ENCODE measurements at regions not wholly inside any gene's neighbourhood (a gene's known extent, or its start where the extent isn't known, plus 50 kb on each side); places are given as distances from the start of the nearest gene placed in this dataset.

GRCh38 chr7:41588341-41588740 is 114.5 kb downstream of the INHBA start:
- no peaks in the 10 kb centered on the region for H3K9me3 ChIP-seq (ENCODE audit: insufficient read depth, low read length)
- no peaks in the 10 kb centered on the region for H3K36me3 ChIP-seq (replicated peaks; ENCODE audit: low read depth, low read length)
- no peaks in the 10 kb centered on the region for H3K27me3 ChIP-seq (ENCODE audit: low read depth, low read length)
- H3K79me2 ChIP-seq (ENCODE audit: low read length), result no peaks in the 10 kb centered on the region
- H3K9ac ChIP-seq (ENCODE audit: low read length), result no peak overlapping the region
- H3K4me2 ChIP-seq (ENCODE audit: low read length), result no peak overlapping the region
- H3K27ac ChIP-seq (ENCODE audit: low read length), result no peak overlapping the region
- no peak overlapping the region for H3K4me3 ChIP-seq (ENCODE audit: low read length)
- H4K20me1 ChIP-seq (ENCODE audit: insufficient read depth, low read length), result no peaks in the 10 kb centered on the region
- H3K4me1 ChIP-seq (ENCODE audit: low read length), result no peaks in the 10 kb centered on the region
- H2AFZ ChIP-seq (ENCODE audit: low read depth, low read length), result no peak overlapping the region
- TF ChIP-seq CTCF (IDR thresholded peaks at IDR 0.05; ENCODE audit: low read depth, low read length) (no peak), EZH2phosphoT487 (IDR thresholded peaks at IDR 0.05; ENCODE audit: low read depth) (no peak)

DNA sequence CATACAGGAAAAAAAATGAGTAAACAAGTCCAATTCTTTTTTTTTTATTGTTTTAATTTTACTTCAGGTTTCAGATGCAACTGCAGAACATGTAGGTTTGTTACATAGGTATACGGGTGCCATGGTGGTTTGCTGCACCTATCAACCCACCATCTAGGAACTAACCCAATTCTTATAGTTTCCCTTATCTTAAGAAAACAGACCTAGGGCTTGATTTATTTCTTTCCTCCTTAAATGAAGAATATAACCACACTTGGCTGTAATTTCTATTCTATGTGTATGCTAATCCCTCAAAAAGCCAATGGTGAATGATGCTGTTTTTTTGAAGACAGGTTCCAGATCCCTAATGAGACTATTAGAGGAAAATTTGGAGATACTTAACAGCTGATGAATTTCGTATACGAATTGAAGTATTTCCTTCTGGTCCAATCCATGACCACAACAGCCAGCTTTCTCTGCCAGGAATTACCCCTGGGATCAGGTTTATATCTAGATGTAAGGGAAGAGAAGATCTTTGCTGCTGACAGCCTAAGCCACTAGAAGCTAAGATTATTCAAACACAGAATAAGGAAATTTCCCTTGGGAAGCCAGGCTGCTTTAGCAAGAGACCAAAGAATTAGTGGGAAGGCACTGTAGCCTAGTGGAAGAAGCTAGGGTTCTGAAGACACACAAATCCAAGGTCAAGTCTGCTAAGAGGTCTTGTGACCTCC is 115.8 kb downstream of the INHBA start:
- H3K79me2 ChIP-seq (ENCODE audit: low read length), result no peaks in the 10 kb centered on the region
- no peaks in the 10 kb centered on the region for H3K27me3 ChIP-seq (ENCODE audit: low read depth, low read length)
- TF ChIP-seq EZH2phosphoT487 (IDR thresholded peaks at IDR 0.05; ENCODE audit: low read depth), result no peak
- H3K4me1 ChIP-seq (ENCODE audit: low read length), result no peaks in the 10 kb centered on the region
- no peak overlapping the region for H3K4me3 ChIP-seq (ENCODE audit: low read length)
- H3K9me3 ChIP-seq (ENCODE audit: insufficient read depth, low read length), result no peaks in the 10 kb centered on the region
- H3K27ac ChIP-seq (ENCODE audit: low read length), result no peak overlapping the region
- H4K20me1 ChIP-seq (ENCODE audit: insufficient read depth, low read length), result no peaks in the 10 kb centered on the region
- H3K36me3 ChIP-seq (replicated peaks; ENCODE audit: low read depth, low read length), result no peaks in the 10 kb centered on the region
- H3K4me2 ChIP-seq (ENCODE audit: low read length), result no peak overlapping the region
- H2AFZ ChIP-seq (ENCODE audit: low read depth, low read length), result no peak overlapping the region
- H3K9ac ChIP-seq (ENCODE audit: low read length), result no peak overlapping the region

DNA sequence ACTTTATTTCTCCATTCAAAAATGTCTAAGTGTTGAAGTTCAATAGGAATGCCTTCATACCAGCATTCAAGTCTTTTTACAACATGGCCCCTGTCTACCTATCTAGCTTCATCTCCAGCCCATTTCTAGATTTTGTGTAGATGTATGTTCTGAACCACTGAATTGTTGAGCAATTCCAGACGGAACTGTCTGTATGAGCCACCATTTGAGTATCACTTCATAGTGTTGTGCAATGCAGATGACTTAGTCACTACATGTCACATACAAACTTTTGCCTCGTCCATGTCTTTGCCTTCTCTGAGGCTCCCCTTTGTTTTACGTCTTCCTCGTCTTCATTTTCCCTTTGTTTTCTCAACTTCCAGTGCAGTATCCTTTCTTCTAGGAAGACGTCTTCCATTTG is 118.1 kb downstream of the INHBA start:
- Histone ChIP-seq H2AFZ (ENCODE audit: low read depth, low read length) (no peak overlapping the region), H3K9ac (ENCODE audit: low read length) (no peak overlapping the region), H3K4me1 (ENCODE audit: low read length) (no peaks in the 10 kb centered on the region), H3K4me3 (ENCODE audit: low read length) (no peak overlapping the region), H3K27me3 (ENCODE audit: low read depth, low read length) (no peaks in the 10 kb centered on the region), H3K27ac (ENCODE audit: low read length) (no peak overlapping the region), H4K20me1 (ENCODE audit: insufficient read depth, low read length) (no peaks in the 10 kb centered on the region), H3K36me3 (replicated peaks; ENCODE audit: low read depth, low read length) (no peaks in the 10 kb centered on the region), H3K79me2 (ENCODE audit: low read length) (no peaks in the 10 kb centered on the region), H3K4me2 (ENCODE audit: low read length) (no peak overlapping the region), H3K9me3 (ENCODE audit: insufficient read depth, low read length) (no peaks in the 10 kb centered on the region)
- no peak for TF ChIP-seq EZH2phosphoT487 (IDR thresholded peaks at IDR 0.05; ENCODE audit: low read depth)
- no peak for TF ChIP-seq CTCF (IDR thresholded peaks at IDR 0.05; ENCODE audit: low read depth, low read length)

- TF ChIP-seq CTCF (IDR thresholded peaks at IDR 0.05; ENCODE audit: low read depth, low read length) (no peak), EZH2phosphoT487 (IDR thresholded peaks at IDR 0.05; ENCODE audit: low read depth) (no peak)
These were observed 120.8 kb downstream of the INHBA start for GRCh38 chr7:41582116-41582515.

More at GRCh38 chr7:41582116-41582515, 120.8 kb downstream of the INHBA start:
- Histone ChIP-seq H3K4me2 (ENCODE audit: low read length) (no peak overlapping the region), H3K9me3 (ENCODE audit: insufficient read depth, low read length) (no peaks in the 10 kb centered on the region), H3K4me1 (ENCODE audit: low read length) (no peaks in the 10 kb centered on the region), H3K4me3 (ENCODE audit: low read length) (no peak overlapping the region), H3K9ac (ENCODE audit: low read length) (no peak overlapping the region), H3K27ac (ENCODE audit: low read length) (no peak overlapping the region), H3K27me3 (ENCODE audit: low read depth, low read length) (no peaks in the 10 kb centered on the region), H3K36me3 (replicated peaks; ENCODE audit: low read depth, low read length) (no peaks in the 10 kb centered on the region), H3K79me2 (ENCODE audit: low read length) (no peaks in the 10 kb centered on the region), H4K20me1 (ENCODE audit: insufficient read depth, low read length) (no peaks in the 10 kb centered on the region), H2AFZ (ENCODE audit: low read depth, low read length) (no peak overlapping the region)

Measured in OCI-LY3 (cell line).